ENCODE measurements at regions not wholly inside any gene's neighbourhood (a gene's known extent, or its start where the extent isn't known, plus 50 kb on each side); places are given as distances from the start of the nearest gene placed in this dataset.

DNA sequence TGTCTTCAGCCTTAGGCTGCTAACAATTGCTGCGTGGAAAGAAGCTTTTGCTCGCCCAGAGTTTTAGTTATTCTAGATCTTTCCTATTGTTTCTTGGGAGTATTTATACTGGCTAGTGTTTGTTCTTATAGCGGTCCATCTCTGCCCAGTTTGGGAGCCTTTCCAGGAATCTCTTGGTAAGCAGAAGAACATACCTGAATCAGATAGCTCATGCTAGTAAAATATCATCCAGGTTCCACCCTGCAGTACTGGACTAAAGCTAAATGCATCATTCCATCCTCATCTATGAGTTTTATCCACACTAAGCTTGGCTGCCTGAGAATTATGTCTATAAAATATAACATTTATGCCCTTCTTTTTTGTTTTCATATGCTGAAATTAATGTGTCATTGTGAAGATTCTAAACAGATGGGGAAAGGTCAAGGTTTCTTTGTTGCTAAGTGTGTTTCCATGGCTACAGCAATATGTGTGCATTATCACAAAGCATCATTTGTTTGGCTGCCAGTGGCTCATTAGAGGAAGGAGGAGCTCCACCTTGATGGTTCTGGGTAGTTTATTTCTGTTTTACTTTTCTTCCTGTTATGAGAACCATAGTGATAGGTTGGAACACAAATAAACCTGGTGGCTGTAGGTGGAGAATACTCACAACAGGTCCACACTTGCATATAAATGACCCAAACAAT, 182.8 kb downstream of the PIK3C3 start:
- H3K4me3 ChIP-seq (ENCODE audit: low read depth, low read length), result no peak overlapping the region
- TF ChIP-seq, protein P1, sequence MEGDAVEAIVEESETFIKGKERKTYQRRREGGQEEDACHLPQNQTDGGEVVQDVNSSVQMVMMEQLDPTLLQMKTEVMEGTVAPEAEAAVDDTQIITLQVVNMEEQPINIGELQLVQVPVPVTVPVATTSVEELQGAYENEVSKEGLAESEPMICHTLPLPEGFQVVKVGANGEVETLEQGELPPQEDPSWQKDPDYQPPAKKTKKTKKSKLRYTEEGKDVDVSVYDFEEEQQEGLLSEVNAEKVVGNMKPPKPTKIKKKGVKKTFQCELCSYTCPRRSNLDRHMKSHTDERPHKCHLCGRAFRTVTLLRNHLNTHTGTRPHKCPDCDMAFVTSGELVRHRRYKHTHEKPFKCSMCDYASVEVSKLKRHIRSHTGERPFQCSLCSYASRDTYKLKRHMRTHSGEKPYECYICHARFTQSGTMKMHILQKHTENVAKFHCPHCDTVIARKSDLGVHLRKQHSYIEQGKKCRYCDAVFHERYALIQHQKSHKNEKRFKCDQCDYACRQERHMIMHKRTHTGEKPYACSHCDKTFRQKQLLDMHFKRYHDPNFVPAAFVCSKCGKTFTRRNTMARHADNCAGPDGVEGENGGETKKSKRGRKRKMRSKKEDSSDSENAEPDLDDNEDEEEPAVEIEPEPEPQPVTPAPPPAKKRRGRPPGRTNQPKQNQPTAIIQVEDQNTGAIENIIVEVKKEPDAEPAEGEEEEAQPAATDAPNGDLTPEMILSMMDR (conservative IDR thresholded peaks at IDR 0.05; ENCODE audit: low read depth, low read length), result no peak
- DNase-seq (ENCODE audit: low read depth), result no peak

DNA sequence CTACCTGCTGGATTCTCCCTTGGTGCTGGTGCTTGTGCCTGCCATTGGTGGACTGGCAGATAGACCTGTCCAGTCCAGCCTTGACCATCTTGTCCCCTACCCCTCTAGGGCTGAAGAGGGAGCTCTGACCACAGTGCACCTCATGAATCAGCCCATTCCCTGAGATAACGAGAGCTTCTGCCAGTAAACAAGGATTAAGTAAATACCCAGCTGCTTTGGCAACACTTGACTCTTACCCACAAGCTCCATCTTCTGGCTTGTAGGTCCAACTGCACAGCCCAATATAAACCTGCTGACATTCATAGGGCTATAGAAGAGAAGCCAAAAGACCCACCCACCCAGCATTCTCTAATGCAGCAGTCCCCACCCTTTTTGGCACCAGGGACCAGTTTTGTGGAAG, 186.4 kb downstream of the PIK3C3 start:
- TF ChIP-seq, protein P1 (conservative IDR thresholded peaks at IDR 0.05; ENCODE audit: low read depth, low read length), result peak; percentile 17
- DNase-seq (ENCODE audit: low read depth), result no peak
- no peak overlapping the region for H3K4me3 ChIP-seq (ENCODE audit: low read depth, low read length)

DNA sequence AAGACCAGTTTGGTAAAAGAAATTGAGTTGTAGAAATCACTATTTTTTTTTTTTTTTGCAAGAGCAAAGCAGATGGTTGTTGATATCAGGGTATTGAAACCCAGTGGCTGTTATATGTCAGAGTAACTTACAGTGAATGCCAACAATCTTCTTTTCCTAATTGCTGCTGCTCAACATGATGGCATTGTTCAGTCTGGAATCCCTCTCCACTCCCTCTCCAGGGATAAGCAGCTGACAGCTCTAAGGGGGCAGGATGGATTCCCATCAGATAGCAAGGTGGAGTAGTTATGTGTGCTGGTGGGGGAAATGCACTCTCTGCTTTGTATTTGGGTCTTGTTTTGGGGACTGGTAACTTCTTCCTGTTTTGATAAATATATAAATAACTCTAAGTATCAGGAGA, 200.0 kb downstream of the PIK3C3 start:
- DNase-seq (ENCODE audit: low read depth), result no peak
- TF ChIP-seq, protein P1 (conservative IDR thresholded peaks at IDR 0.05; ENCODE audit: low read depth, low read length), result no peak

DNA sequence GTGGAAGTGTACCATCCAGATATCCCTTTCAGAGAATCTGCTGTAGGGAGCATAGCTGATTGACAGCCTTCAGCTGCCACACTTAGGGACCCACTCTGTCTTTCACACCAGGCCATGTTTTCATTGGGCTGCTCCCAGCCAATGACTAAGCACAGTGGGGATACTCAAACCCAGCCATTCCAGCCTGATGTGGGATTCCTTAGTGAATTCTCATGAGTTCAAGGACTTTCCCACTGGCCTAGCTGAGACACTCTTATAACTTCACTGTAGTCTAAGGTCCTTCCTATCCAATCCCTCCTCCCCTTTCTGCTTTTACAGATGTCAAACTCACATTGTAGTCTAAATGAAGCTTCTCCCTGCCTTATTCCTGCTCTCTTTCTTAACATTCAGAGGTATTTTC, 201.2 kb downstream of the PIK3C3 start:
- TF ChIP-seq, protein P1 (conservative IDR thresholded peaks at IDR 0.05; ENCODE audit: low read depth, low read length), result no peak
- H3K4me3 ChIP-seq (ENCODE audit: low read depth, low read length), result no peak overlapping the region
- no peak for DNase-seq (ENCODE audit: low read depth)

More for the DNA sequence above, 200.0 kb downstream of the PIK3C3 start:
- H3K4me3 ChIP-seq (ENCODE audit: low read depth, low read length), result no peak overlapping the region

DNA sequence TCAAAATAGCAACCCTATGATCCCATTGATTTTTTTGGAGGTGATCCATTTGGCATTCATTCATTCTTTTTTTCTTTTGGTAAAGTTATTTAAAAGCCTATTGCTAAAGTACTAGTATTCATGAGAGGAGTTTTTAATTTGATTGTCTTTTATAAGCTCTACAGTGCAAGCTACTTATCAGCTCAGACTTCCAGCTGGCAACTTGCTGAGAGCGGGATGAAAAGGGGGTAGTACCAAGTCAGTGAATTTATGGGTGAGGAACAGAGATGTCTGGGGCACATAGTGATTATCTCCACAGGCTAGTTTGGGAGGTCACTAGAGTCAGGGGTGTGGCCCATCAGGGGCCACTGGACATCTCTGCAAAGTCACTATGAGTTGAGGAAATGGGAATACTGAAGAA, 202.4 kb downstream of the PIK3C3 start:
- no peak for DNase-seq (ENCODE audit: low read depth)
- TF ChIP-seq, protein P1 (conservative IDR thresholded peaks at IDR 0.05; ENCODE audit: low read depth, low read length), result no peak
- H3K4me3 ChIP-seq (ENCODE audit: low read depth, low read length), result no peak overlapping the region

DNA sequence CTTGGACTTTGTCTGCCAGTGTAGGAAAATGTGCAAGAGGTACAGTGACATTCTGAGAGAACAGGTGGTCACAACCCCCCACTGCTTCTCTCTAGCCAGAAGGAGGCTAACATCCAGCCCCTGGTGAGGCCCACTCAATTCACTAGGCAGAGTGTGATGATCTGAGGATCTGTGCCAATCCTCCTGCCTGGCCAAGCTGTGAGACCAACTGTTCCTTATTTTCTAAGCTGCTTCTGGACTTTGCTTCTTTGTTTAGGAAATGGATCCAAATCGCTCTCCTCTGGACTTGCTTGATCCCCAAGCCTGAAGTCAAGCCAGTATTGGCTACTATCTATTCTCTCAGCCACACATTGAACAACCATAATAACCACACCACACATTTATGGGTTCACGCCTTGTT, 202.8 kb downstream of the PIK3C3 start:
- no peak for DNase-seq (ENCODE audit: low read depth)
- TF ChIP-seq, protein P1 (conservative IDR thresholded peaks at IDR 0.05; ENCODE audit: low read depth, low read length), result no peak
- no peak overlapping the region for H3K4me3 ChIP-seq (ENCODE audit: low read depth, low read length)

DNA sequence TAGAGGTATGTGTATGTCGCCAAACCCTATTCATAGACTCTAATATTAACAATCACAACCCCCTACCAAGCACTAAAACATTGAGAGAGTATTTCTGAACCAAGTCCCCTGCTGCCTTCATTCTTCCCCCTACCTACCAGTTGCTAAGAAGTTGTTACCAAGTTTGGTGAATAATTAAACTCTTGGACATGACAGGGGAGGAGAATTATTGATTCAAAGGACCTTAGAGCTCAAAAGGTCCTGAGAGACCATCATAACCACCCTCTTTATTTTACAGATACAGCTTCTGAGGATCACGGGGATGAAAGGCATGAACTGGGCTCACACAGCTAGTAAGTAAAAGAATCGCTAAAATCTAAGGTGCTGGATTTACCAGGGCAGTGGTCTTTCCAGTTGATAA, 204.1 kb downstream of the PIK3C3 start:
- no peak overlapping the region for H3K4me3 ChIP-seq (ENCODE audit: low read depth, low read length)
- TF ChIP-seq, protein P1 (conservative IDR thresholded peaks at IDR 0.05; ENCODE audit: low read depth, low read length), result no peak
- no peak for DNase-seq (ENCODE audit: low read depth)

Data from epithelial cell of proximal tubule (primary cell).